DOHH2 (cell line): ENCODE measurements at regions not wholly inside any gene's neighbourhood (a gene's known extent, or its start where the extent isn't known, plus 50 kb on each side); places are given as distances from the start of the nearest gene placed in this dataset.

Source experiments
- H3F3A ChIP-seq: fragments of 200-600 bp; sonication (generic), shearing (Covaris generic); 2 replicates; pipeline ENCODE4 v1.6.0; 2016; ENCODE audit warnings: antibody characterized with exemption, mild to moderate bottlenecking; ENCODE audit not compliant: control insufficient read depth, insufficient read depth
- H3K27ac ChIP-seq: fragments of 200-600 bp; sonication (generic); 2 replicates; pipeline ENCODE4 v1.5.1; 2014; ENCODE audit warnings: low read depth, mild to moderate bottlenecking, low read length, moderate library complexity
- H3K27me3 ChIP-seq: fragments of 200-600 bp; sonication (generic); 2 replicates; pipeline ENCODE4 v1.6.1; 2014; ENCODE audit warnings: mild to moderate bottlenecking, low read length, mixed read lengths; ENCODE audit not compliant: control insufficient read depth
- H3K36me3 ChIP-seq: fragments of 200-600 bp; sonication (generic); 2 replicates; pipeline ENCODE4 v1.6.1; 2014; ENCODE audit warnings: mild to moderate bottlenecking, low read length, moderate library complexity, mixed read lengths; ENCODE audit not compliant: control insufficient read depth
- H3K4me1 ChIP-seq: fragments of 200-600 bp; sonication (generic); 2 replicates; pipeline ENCODE4 v1.6.1; 2014; ENCODE audit warnings: mild to moderate bottlenecking, low read length, mixed read lengths; ENCODE audit not compliant: control insufficient read depth
- H3K4me2 ChIP-seq: fragments of 200-600 bp; sonication (generic); 2 replicates; pipeline ENCODE4 v1.6.0; 2014; ENCODE audit warnings: mild to moderate bottlenecking, low read length, moderate library complexity
- H3K4me3 ChIP-seq: fragments of 200-600 bp; sonication (generic); 2 replicates; pipeline ENCODE4 v1.5.1; 2014; ENCODE audit warnings: mild to moderate bottlenecking, low read length, mixed read lengths
- H3K79me2 ChIP-seq: fragments of 200-600 bp; sonication (generic); 2 replicates; pipeline ENCODE4 v1.6.1; 2014; ENCODE audit warnings: mild to moderate bottlenecking, low read length, mixed read lengths; ENCODE audit not compliant: control insufficient read depth
- H3K9me2 ChIP-seq: fragments of 200-600 bp; sonication (generic); replicated peaks from 2 replicates; pipeline ENCODE4 v1.6.1; 2014; ENCODE audit warnings: mild to moderate bottlenecking, low read length, mixed read lengths; ENCODE audit not compliant: control insufficient read depth
- H3K9me3 ChIP-seq: fragments of 200-600 bp; sonication (generic); 2 replicates; pipeline ENCODE4 v1.6.1; 2014; ENCODE audit warnings: antibody characterized with exemption, low read length, mixed read lengths; ENCODE audit not compliant: control insufficient read depth, insufficient read depth
- H4K20me1 ChIP-seq: fragments of 200-600 bp; sonication (generic); 2 replicates; pipeline ENCODE4 v1.6.0; 2014; ENCODE audit warnings: low read depth, mild to moderate bottlenecking, antibody characterized with exemption, low read length, moderate library complexity; ENCODE audit not compliant: control insufficient read depth, insufficient read depth
- CTCF ChIP-seq: fragments of 200-600 bp; sonication (generic); IDR thresholded peaks from one replicate; pipeline ENCODE4 v1.5.1; 2014; ENCODE audit warnings: antibody characterized with exemption, mild to moderate bottlenecking, low read depth, low read length; ENCODE audit not compliant: poor library complexity, severe bottlenecking
- EZH2phosphoT487 ChIP-seq: fragments of 200-600 bp; sonication (generic); IDR thresholded peaks from 2 replicates; pipeline ENCODE4 v1.6.1; 2017; ENCODE audit warnings: borderline replicate concordance, mild to moderate bottlenecking, antibody characterized with exemption, low read length, moderate library complexity, mixed read lengths

GRCh38 chr5:110288766-110289511, 437.5 kb downstream of the TMEM232 start:
- TF ChIP-seq CTCF (no peak), EZH2phosphoT487 (no peak)
- Histone ChIP-seq H3K4me3 (no peak overlapping the region), H3K9me2 (no peaks in the 10 kb centered on the region), H3K36me3 (no peaks in the 10 kb centered on the region), H3K9me3 (peaks cover 3% of the 10 kb centered on the region; the same call in 1 of the 2 replicates), H3K79me2 (no peaks in the 10 kb centered on the region), H3K4me2 (no peak overlapping the region), H4K20me1 (no peaks in the 10 kb centered on the region), H3F3A (no peaks in the 10 kb centered on the region), H3K27me3 (no peaks in the 10 kb centered on the region), H3K27ac (no peak overlapping the region), H3K4me1 (no peaks in the 10 kb centered on the region)

GRCh38 chr5:110289512-110289810, 437.0 kb downstream of the TMEM232 start:
- Histone ChIP-seq H3K79me2 (no peaks in the 10 kb centered on the region), H3K9me3 (peaks cover 3% of the 10 kb centered on the region; the same call in 1 of the 2 replicates), H3K4me2 (no peak overlapping the region), H3K27me3 (no peaks in the 10 kb centered on the region), H3F3A (no peaks in the 10 kb centered on the region), H4K20me1 (no peaks in the 10 kb centered on the region), H3K4me3 (no peak overlapping the region), H3K36me3 (no peaks in the 10 kb centered on the region), H3K4me1 (no peaks in the 10 kb centered on the region), H3K9me2 (no peaks in the 10 kb centered on the region), H3K27ac (no peak overlapping the region)
- TF ChIP-seq EZH2phosphoT487, result no peak
- no peak for TF ChIP-seq CTCF

GRCh38 chr5:110290542-110290941, 435.9 kb downstream of the TMEM232 start:
- no peak overlapping the region for H3K4me3 ChIP-seq
- no peaks in the 10 kb centered on the region for H4K20me1 ChIP-seq
- TF ChIP-seq CTCF, result no peak
- TF ChIP-seq EZH2phosphoT487, result no peak
- H3K9me2 ChIP-seq, result no peaks in the 10 kb centered on the region
- no peaks in the 10 kb centered on the region for H3K27me3 ChIP-seq
- no peaks in the 10 kb centered on the region for H3F3A ChIP-seq
- H3K79me2 ChIP-seq, result no peaks in the 10 kb centered on the region
- H3K4me1 ChIP-seq, result no peaks in the 10 kb centered on the region
- H3K4me2 ChIP-seq, result no peak overlapping the region
- no peak overlapping the region for H3K27ac ChIP-seq
- peaks cover 1% of the 10 kb centered on the region; the same call in 1 of the 2 replicates for H3K9me3 ChIP-seq
- no peaks in the 10 kb centered on the region for H3K36me3 ChIP-seq
